Ishikawa (cell line): ENCODE measurements at regions not wholly inside any gene's neighbourhood (a gene's known extent, or its start where the extent isn't known, plus 50 kb on each side); places are given as distances from the start of the nearest gene placed in this dataset.

ENCODE experiments used
- CEBPB ChIP-seq: IDR thresholded peaks from 2 replicates; pipeline ENCODE4 v1.6.1; 2012
- CREB1 ChIP-seq: IDR thresholded peaks from 2 replicates; pipeline ENCODE4 v1.6.1; 2012; ENCODE audit warnings: low read depth
- EGR1 ChIP-seq: IDR thresholded peaks from 2 replicates; pipeline ENCODE4 v1.6.1; 2012
- EP300 ChIP-seq: IDR thresholded peaks from 2 replicates; pipeline ENCODE4 v1.6.1; 2012; ENCODE audit warnings: borderline replicate concordance
- FOXM1 ChIP-seq: IDR thresholded peaks from 2 replicates; pipeline ENCODE4 v1.6.1; 2012; ENCODE audit warnings: low read depth, borderline replicate concordance
- NFIC ChIP-seq: IDR thresholded peaks from 2 replicates; pipeline ENCODE4 v1.6.1; 2012
- RAD21 ChIP-seq: IDR thresholded peaks from 2 replicates; pipeline ENCODE4 v1.6.1; 2012; ENCODE audit warnings: low read depth
- TAF1 ChIP-seq: IDR thresholded peaks from 2 replicates; pipeline ENCODE4 v1.6.1; 2012; ENCODE audit warnings: low read depth, mild to moderate bottlenecking
- TCF12 ChIP-seq: IDR thresholded peaks from 2 replicates; pipeline ENCODE4 v1.6.1; 2012; ENCODE audit warnings: low read depth
- TEAD4 ChIP-seq: IDR thresholded peaks from 2 replicates; pipeline ENCODE4 v1.6.1; 2012
- USF1 ChIP-seq: IDR thresholded peaks from 2 replicates; pipeline ENCODE4 v1.6.1; 2012
- YY1 ChIP-seq: IDR thresholded peaks from 2 replicates; pipeline ENCODE4 v1.6.1; 2012; ENCODE audit warnings: low read depth
- ZBTB7A ChIP-seq: IDR thresholded peaks from 2 replicates; pipeline ENCODE4 v1.6.1; 2012; ENCODE audit warnings: low read depth
- TF ChIP-seq, protein P1 (sequence below): IDR thresholded peaks from 2 replicates; pipeline ENCODE4 v1.6.1; 2012
- TF ChIP-seq, protein P2 (sequence below): IDR thresholded peaks from 2 replicates; pipeline ENCODE4 v1.6.1; 2012; ENCODE audit warnings: low read depth, mild to moderate bottlenecking

GRCh38 chr13:40151673-40152072 lies 496.2 kb downstream of the COG6 start:
- TF ChIP-seq TAF1 (no peak), YY1 (no peak), EP300 (no peak), EGR1 (no peak), TCF12 (no peak), CEBPB (no peak), ZBTB7A (no peak), NFIC (no peak), RAD21 (no peak), CREB1 (no peak), USF1 (no peak), TEAD4 (no peak), FOXM1 (no peak)
- TF ChIP-seq, protein P1, sequence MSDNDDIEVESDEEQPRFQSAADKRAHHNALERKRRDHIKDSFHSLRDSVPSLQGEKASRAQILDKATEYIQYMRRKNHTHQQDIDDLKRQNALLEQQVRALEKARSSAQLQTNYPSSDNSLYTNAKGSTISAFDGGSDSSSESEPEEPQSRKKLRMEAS, result no peak
- TF ChIP-seq, protein P2, sequence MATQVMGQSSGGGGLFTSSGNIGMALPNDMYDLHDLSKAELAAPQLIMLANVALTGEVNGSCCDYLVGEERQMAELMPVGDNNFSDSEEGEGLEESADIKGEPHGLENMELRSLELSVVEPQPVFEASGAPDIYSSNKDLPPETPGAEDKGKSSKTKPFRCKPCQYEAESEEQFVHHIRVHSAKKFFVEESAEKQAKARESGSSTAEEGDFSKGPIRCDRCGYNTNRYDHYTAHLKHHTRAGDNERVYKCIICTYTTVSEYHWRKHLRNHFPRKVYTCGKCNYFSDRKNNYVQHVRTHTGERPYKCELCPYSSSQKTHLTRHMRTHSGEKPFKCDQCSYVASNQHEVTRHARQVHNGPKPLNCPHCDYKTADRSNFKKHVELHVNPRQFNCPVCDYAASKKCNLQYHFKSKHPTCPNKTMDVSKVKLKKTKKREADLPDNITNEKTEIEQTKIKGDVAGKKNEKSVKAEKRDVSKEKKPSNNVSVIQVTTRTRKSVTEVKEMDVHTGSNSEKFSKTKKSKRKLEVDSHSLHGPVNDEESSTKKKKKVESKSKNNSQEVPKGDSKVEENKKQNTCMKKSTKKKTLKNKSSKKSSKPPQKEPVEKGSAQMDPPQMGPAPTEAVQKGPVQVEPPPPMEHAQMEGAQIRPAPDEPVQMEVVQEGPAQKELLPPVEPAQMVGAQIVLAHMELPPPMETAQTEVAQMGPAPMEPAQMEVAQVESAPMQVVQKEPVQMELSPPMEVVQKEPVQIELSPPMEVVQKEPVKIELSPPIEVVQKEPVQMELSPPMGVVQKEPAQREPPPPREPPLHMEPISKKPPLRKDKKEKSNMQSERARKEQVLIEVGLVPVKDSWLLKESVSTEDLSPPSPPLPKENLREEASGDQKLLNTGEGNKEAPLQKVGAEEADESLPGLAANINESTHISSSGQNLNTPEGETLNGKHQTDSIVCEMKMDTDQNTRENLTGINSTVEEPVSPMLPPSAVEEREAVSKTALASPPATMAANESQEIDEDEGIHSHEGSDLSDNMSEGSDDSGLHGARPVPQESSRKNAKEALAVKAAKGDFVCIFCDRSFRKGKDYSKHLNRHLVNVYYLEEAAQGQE, result no peak

- TF ChIP-seq RAD21 (no peak; the same call in 1 of the 2 replicates), NFIC (peak; percentile 58; the same call in 1 of the 2 replicates)
Measured at GRCh38 chr13:40152145-40152544, 496.7 kb downstream of the COG6 start.

- TF ChIP-seq, protein P2, result no peak
- TF ChIP-seq CREB1 (no peak), YY1 (no peak), RAD21 (no peak), EP300 (no peak)
Measured at GRCh38 chr13:40152922-40153321, 497.5 kb downstream of the COG6 start.

- TF ChIP-seq TAF1 (no peak), TCF12 (no peak), RAD21 (no peak), CREB1 (no peak), CEBPB (no peak), TEAD4 (no peak), EGR1 (no peak), EP300 (no peak)
- TF ChIP-seq, protein P1, result no peak
- TF ChIP-seq, protein P2, result no peak
Measured at GRCh38 chr13:40153516-40153915, 498.1 kb downstream of the COG6 start.

DNA sequence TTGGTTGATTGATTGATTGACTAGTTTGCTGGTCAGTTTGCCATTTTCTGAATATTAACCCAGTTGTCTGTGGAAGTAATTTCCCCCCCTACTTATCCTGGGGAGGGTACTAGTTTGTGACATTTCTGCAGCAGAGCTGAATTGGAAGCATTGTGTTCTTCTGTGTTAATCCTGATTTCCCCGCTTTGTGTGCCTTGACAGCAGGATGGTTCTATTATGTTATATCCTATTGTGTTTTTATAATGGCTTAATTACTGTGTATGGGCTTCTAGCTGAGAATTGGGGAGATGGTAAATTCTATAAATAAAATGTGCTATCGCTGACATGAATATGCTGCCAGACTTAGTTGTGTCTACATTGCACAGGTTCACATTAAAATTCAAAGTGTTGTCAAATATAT lies 499.7 kb downstream of the COG6 start:
- TF ChIP-seq EGR1, result no peak
- TF ChIP-seq CREB1, result no peak
- TF ChIP-seq TCF12, result no peak
- no peak for TF ChIP-seq NFIC
- no peak for TF ChIP-seq YY1
- no peak for TF ChIP-seq CEBPB
- TF ChIP-seq TAF1, result no peak
- TF ChIP-seq, protein P1, result no peak
